Tibial nerve (tissue), 4 donors: ENCODE measurements at regions not wholly inside any gene's neighbourhood (a gene's known extent, or its start where the extent isn't known, plus 50 kb on each side); places are given as distances from the start of the nearest gene placed in this dataset.

Source experiments
- DNase-seq, 2 donors: peaks; one replicate each; pipeline ENCODE4 v3.0.0-alpha.2; 2019; ENCODE audit warnings: low spot score in 2 of 2
- H3K27ac ChIP-seq, 4 donors: fragments of 200-600 bp; sonication (generic) in 3 of 4; one replicate each; pipeline ENCODE4 v1.5.1; 2017 to 2019; ENCODE audit warnings: mild to moderate bottlenecking in 1 of 4
- H3K27me3 ChIP-seq, 2 donors: fragments of 200-600 bp; sonication (generic) in 1 of 2; one replicate each; pipeline versions ENCODE4 v1.5.1 to v1.6.0; 2017 to 2019
- H3K36me3 ChIP-seq, 3 donors: fragments of 200-600 bp; sonication (generic); one replicate each; pipeline ENCODE4 v1.5.1; 2018 to 2019
- H3K4me1 ChIP-seq, 4 donors: fragments of 200-600 bp; sonication (generic) in 3 of 4; one replicate each; pipeline ENCODE4 v1.5.1; 2017 to 2019
- H3K4me3 ChIP-seq, 4 donors: fragments of 200-600 bp; sonication (generic) in 3 of 4; one replicate each; pipeline ENCODE4 v1.5.1; 2017 to 2019; ENCODE audit warnings: mild to moderate bottlenecking in 1 of 4, moderate library complexity in 1 of 4
- H3K9me3 ChIP-seq, 4 donors: fragments of 200-600 bp; sonication (generic) in 3 of 4; one replicate each; pipeline ENCODE4 v1.5.1; 2017 to 2019
- CTCF ChIP-seq, 5 experiments: fragments of 200-600 bp in 3 of 5; fragments of 450-650 bp in 2 of 5; sonication (generic) in 3 of 5; IDR thresholded peaks; one replicate each; pipeline ENCODE4 v1.5.1; 2016 to 2019; ENCODE audit warnings: antibody characterized with exemption in 5 of 5, mild to moderate bottlenecking in 3 of 5, moderate library complexity in 2 of 5
- EP300 ChIP-seq, 2 donors: sonication (generic); formaldehyde crosslinking; IDR thresholded peaks; one replicate each; pipeline ENCODE4 v1.6.1; 2017; ENCODE audit warnings: antibody characterized with exemption in 2 of 2, mild to moderate bottlenecking in 1 of 2
- POLR2A ChIP-seq, 2 donors: fragments of 450-650 bp; IDR thresholded peaks; one replicate each; pipeline ENCODE4 v1.6.1; 2017; ENCODE audit warnings: antibody characterized with exemption in 2 of 2, mild to moderate bottlenecking in 2 of 2, moderate library complexity in 2 of 2
- WGBS, 2 donors: methylation state at CpG; one replicate each; pipeline ENCODE4 v1.1.5; 2018; 5-methylcytosine and 5-hydroxymethylcytosine counted together

DNA sequence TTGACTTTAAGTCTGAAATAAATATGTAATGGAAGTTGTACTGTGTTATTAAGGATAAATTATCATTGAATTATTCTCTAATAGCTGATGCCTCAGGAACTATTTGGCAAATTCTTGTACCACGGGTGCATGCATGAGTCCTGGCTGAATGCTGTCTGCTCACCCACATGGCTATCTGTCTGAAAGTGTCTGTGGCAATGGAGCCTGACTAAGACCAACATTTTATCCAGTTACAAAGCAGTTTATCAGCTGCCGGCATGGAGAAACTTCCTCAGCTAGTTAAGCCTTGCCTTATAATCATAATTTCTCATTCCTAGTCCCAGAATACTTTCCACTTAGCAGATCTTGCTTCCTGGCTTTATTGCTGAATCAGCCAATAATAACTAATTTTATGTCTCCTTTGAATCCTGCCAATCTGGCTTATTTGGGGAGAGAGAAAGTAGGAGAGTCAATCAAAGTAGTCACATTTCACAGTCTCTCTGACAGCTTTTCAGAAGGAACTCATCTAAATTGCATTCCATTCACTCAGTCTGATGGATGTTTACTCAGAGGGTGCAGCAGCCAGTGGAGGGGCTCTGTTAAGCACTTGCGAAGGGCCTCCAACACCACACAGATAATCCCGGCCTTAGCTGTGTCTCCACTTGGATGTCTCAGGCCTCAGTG lies 280.6 kb upstream of the CLEC14A start:
- Histone ChIP-seq H3K27ac (no peak overlapping the region), H3K36me3 (no peaks in the 10 kb centered on the region), H3K4me1 (no peaks in the 10 kb centered on the region), H3K27me3 (no peaks in the 10 kb centered on the region), H3K4me3 (no peak overlapping the region), H3K9me3 (no peaks in the 10 kb centered on the region)
- TF ChIP-seq EP300 (IDR thresholded peaks at IDR 0.05) (no peak), CTCF (IDR thresholded peaks at IDR 0.05) (no peak), POLR2A (IDR thresholded peaks at IDR 0.05) (no peak)
- DNase-seq: no peak
- WGBS, 2 donors: 55 to 56% methylated on average over 4 of the region's 4 CpGs

DNA sequence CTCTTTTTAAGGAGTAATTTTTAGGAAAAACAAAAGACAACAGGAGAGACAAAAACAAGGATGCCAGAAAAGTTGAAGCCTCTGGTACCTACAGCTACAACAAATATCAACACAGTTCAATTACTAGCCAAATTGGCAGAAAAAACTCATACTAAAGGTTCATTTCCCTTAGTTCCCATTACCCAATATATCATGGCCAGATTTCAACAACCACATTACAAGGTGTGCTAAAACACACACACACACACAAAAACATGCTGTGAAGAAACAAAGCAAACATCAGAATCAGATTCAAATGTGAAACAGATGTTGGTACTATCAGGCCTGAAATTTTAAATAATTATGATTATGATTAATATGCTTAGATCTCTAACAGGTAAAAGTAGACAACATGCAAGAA lies 272.7 kb upstream of the CLEC14A start:
- DNase-seq: no peak
- Histone ChIP-seq H3K9me3 (no peaks in the 10 kb centered on the region), H3K4me3 (no peak overlapping the region), H3K27ac (no peak overlapping the region), H3K36me3 (no peaks in the 10 kb centered on the region), H3K4me1 (no peaks in the 10 kb centered on the region), H3K27me3 (no peaks in the 10 kb centered on the region)
- TF ChIP-seq POLR2A (IDR thresholded peaks at IDR 0.05): no peak
- no peak for TF ChIP-seq EP300 (IDR thresholded peaks at IDR 0.05)
- TF ChIP-seq CTCF (IDR thresholded peaks at IDR 0.05): no peak

GRCh38 chr14:38527502-38527878 lies 271.6 kb upstream of the CLEC14A start:
- Histone ChIP-seq H3K4me3 (no peak overlapping the region), H3K36me3 (no peaks in the 10 kb centered on the region), H3K27ac (no peak overlapping the region), H3K27me3 (no peaks in the 10 kb centered on the region), H3K9me3 (no peaks in the 10 kb centered on the region), H3K4me1 (no peaks in the 10 kb centered on the region)
- DNase-seq: no peak
- TF ChIP-seq CTCF (IDR thresholded peaks at IDR 0.05) (no peak), POLR2A (IDR thresholded peaks at IDR 0.05) (no peak), EP300 (IDR thresholded peaks at IDR 0.05) (no peak)

GRCh38 chr14:38526826-38527501 lies 271.1 kb upstream of the CLEC14A start:
- 73 to 94% methylated on average over 1 of the region's 1 CpG for WGBS, 2 donors
- Histone ChIP-seq H3K27me3 (no peaks in the 10 kb centered on the region), H3K9me3 (no peaks in the 10 kb centered on the region), H3K4me3 (no peak overlapping the region), H3K36me3 (no peaks in the 10 kb centered on the region), H3K27ac (no peak overlapping the region), H3K4me1 (no peaks in the 10 kb centered on the region)
- DNase-seq: no peak
- TF ChIP-seq EP300 (IDR thresholded peaks at IDR 0.05) (no peak), CTCF (IDR thresholded peaks at IDR 0.05) (no peak), POLR2A (IDR thresholded peaks at IDR 0.05) (no peak)

DNA sequence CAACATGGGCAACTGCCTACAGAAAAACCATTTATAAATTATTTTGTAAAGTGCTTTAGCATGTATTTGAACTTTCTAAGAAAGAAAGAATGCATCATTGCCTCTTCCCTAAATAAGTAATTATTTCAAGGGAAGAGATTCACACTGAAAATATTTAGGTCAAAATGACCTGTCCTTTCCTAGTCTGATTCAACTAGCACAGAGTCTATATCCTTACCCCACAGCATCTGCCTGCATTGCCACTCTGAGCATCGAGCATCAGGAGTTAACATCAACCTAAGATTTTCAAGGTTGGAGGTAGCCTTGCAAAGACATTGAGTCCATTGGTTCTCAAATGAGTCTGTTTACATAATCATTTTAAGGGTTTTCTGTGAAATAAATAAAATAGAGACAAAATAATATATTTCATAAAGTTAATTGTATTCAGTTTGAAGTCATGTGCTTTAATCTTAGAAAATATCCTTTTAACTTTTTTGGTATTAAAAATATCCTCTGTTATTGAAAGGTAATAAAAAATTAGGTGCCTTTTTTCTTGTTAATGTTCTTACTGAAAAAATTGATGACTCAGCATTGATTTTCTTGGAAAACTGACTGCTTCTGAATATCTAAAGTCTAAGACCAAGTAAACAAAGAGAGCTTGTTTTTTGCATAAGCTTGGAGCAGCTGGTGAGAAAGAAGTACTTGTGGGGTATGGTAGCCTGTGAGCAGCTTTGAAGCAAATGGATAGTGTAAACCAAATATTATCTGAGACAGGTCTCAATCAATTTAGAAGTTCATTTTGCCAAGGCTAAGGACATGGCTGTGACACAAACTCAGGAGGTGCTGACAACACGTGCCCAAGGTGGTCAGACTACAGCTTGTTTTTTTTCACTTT lies 269.0 kb upstream of the CLEC14A start:
- no peak overlapping the region for H3K27ac ChIP-seq
- DNase-seq: no peak
- no peaks in the 10 kb centered on the region for H3K4me1 ChIP-seq
- H3K4me3 ChIP-seq: no peak overlapping the region
- H3K36me3 ChIP-seq: no peaks in the 10 kb centered on the region
- no peaks in the 10 kb centered on the region for H3K9me3 ChIP-seq
- TF ChIP-seq EP300 (IDR thresholded peaks at IDR 0.05): no peak
- no peak for TF ChIP-seq POLR2A (IDR thresholded peaks at IDR 0.05)
- TF ChIP-seq CTCF (IDR thresholded peaks at IDR 0.05): no peak
- WGBS, 2 donors: 62 to 67% methylated on average over 2 of the region's 2 CpGs
- no peaks in the 10 kb centered on the region for H3K27me3 ChIP-seq
